Erythroblast (primary cell): ENCODE measurements at regions not wholly inside any gene's neighbourhood (a gene's known extent, or its start where the extent isn't known, plus 50 kb on each side); places are given as distances from the start of the nearest gene placed in this dataset.

ENCODE experiments used
- DNase-seq, 2 experiments: peaks; one replicate each; lab custom pipeline; 2025; lab: John Stamatoyannopoulos, UW
- GATA1 ChIP-seq: IDR thresholded peaks from 2 replicates; pipeline ENCODE4 v1.6.1; 2011; ENCODE audit warnings: low read depth, mild to moderate bottlenecking, control low read depth, low read length, moderate library complexity
- POLR2A ChIP-seq: IDR thresholded peaks from 2 replicates; pipeline ENCODE4 v1.6.1; 2011; ENCODE audit warnings: mild to moderate bottlenecking, low read length

DNA sequence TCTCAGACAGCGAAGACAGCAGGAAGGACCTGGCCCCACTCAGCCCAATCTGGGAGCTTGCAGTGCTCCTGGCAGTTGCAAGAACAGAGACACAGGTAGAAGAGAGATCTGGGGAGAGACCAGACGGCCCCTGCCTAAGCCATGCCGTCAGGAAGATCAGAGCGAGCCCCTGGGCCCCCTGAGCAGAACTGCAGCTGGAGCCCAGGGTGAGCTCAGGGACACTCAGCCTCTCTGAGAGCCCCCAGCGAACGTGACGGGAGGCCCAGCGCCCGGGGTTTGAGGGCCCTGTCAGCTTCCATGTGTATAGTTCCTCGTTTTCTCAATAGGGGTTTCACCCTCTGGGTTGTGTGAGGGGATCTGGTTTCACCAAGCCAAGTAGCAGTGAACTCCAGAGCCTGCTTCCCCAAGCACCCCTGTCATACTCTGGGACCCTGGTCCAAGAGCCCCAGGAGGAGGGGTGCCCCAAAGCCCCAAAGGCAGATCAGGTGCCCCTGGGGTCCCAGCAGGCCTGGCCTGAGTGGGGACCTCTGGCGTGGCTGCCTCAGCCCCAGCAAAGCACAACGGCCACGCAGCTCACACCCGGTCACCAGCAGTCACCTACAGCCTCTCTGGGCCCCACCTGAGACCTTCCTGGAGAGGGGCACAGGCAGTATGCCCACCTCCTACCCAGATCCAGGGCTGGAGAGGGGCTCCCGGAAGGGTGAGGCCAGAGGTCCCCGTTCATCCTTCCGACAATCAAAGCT, 431.3 kb upstream of the MYT1L start:
- DNase-seq, result no peak
- TF ChIP-seq POLR2A (no peak), GATA1 (no peak)

GRCh38 chr2:2758793-2759367, 427.8 kb upstream of the MYT1L start:
- no peak for DNase-seq
- TF ChIP-seq POLR2A (no peak), GATA1 (no peak)

DNA sequence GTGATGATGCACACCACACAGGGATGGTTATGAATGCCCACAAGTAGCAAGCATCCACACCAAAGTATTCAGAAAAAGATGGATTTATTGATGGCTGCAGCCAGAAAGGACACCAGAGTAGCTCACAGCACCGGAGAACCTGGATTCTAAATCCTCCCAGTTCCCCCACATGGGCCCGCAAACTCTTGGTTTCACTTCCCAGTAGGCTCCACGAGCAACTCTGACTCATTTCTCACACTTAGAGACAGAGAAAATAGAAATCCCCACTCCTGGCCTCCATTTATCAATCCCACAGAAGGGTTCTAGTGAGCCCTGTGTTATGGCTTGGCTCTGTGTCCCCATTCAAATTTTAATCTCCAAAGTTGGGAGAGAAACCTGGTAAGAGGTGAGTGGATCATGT, 426.7 kb upstream of the MYT1L start:
- no peak for DNase-seq
- TF ChIP-seq POLR2A, result no peak
- TF ChIP-seq GATA1, result no peak

DNA sequence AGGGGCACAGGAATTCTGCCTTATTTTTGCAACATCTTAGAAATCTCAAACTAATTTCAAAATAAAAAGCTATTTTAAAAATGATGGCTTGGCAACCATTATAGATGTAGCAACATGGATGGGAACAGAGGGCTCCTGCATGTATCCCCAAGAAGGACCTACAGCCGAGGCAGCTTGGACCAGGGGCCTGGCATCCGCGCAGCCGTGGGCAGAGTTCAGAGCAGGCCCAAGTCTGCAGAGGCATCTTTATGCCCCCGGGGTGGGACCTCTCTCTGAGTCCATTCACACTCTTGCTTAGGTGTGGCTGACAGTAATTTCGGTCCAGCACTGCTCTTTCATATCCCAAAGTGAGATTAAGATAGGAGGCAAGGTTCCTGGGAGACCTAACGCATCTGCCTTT, 425.8 kb upstream of the MYT1L start:
- TF ChIP-seq POLR2A (no peak), GATA1 (no peak)
- DNase-seq, result no peak

- no peak for DNase-seq
- TF ChIP-seq GATA1 (no peak), POLR2A (no peak)
Observed at GRCh38 chr2:2755990-2756389, 424.9 kb upstream of the MYT1L start.

- no peak for TF ChIP-seq GATA1
- no peak for TF ChIP-seq POLR2A
- no peak for DNase-seq
Observed at GRCh38 chr2:2754940-2755339, 423.9 kb upstream of the MYT1L start.

- DNase-seq, result no peak
- TF ChIP-seq GATA1 (no peak), POLR2A (no peak)
Observed at GRCh38 chr2:2751715-2752315, 420.7 kb upstream of the MYT1L start.

DNA sequence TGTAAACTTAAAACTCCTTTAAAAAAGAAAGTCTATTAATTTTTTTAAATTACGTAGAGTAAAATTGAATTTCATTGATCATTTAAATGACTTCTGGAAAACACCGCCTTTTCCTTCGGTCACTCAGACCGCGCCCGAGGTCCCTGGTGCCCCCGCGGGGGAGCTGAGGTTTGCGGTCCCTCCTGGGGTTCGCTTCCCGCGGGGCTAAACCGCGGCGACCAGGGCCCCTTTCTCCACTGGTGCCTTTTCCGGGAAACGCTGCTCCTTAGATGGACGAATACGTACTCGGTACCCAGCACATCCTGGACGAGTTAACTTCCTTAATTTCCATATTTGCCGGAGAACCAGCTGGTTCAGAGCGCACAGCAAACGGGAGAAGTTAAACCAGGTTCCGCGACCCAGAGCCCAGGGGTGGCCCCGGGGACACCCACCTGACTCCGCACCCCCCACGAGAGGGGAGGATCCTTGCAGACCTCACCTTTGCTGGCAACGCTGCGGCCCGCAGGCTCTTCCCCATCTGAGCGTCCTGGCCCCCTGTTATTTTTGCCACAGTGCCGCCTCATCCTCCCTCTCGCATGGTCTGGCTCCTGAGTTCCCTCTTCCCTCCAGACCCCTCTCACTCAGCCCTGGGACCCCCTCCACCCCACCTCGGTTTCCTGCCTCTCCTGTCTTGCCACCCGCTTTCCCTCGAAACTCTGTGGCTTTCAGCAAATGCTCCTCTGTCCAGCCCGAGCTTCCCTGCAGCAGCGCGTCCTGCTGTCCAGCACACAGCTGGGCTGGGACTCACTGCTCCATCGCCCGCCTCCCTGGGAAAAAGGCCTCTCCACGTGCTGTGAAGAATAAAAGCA, 420.0 kb upstream of the MYT1L start:
- DNase-seq, result no peak
- TF ChIP-seq GATA1 (no peak), POLR2A (no peak)

DNA sequence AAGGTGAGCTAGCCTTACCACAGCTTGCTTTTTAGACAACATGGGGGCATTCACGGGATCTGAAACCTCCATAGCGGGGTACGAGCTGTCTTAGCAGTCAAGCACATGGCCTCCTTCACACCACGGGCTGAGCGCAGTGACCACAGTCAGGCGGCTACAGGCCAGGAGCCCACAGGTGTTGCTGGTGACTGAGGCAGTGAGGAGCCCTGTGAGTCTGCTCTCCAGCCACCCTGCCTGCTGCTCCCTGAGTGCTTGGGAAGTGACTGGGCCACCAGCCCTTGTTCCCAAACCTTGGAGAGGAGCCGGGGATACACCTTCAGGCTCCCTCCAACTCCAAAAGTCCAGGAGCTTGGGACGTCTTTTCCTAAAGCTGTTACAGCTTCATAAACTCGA, 418.1 kb upstream of the MYT1L start:
- TF ChIP-seq GATA1, result no peak
- no peak for TF ChIP-seq POLR2A
- DNase-seq, result no peak

- no peak for DNase-seq
- no peak for TF ChIP-seq GATA1
Observed at GRCh38 chr2:2748399-2749205, 417.5 kb upstream of the MYT1L start.

DNA sequence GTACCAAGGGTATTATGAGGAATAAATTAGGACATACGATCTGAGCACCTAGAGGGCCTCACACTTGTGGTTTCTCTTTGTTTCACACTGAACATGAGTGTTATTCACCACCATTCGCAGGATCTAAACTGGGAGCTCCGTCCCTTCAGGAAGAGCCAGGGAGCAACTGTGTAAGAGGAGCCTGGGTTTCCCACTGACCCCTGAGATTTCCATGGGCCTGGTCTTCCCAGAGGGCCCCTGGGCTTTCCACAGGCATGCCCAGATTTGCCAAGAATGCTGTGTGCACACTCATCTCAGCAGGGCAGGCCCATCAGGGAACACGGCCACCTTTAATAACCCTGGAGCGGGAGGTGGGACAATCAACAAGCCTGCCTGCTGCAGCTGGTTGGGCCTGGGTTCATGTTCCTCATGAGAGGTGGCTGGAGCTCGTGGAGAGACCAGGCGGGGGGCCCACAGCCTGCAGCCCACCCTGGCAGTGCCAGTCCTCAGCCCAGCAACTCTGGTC, 416.8 kb upstream of the MYT1L start:
- TF ChIP-seq POLR2A, result no peak
- no peak for TF ChIP-seq GATA1
- DNase-seq, result no peak

DNA sequence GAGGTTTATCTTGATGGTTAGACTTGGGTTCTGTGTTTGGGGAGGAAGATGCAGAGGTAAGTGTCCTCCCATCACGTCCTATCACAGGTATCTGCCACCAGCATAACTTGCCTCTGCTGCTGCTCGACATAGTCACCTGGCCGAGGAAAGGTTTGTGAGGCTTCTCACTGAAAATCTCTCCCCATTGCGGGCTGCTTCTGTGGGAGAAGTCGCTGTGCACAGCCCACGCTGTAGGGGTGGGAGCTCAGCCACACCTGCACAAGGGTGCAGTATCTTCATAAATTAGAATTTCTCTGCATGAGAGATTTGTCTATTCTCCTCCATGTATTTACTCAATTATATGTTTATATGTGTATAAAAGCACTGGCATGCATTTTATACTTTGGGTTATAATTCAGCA, 415.7 kb upstream of the MYT1L start:
- TF ChIP-seq GATA1, result no peak
- TF ChIP-seq POLR2A, result no peak
- no peak for DNase-seq
